HepG2 (cell line): ENCODE measurements at regions not wholly inside any gene's neighbourhood (a gene's known extent, or its start where the extent isn't known, plus 50 kb on each side); places are given as distances from the start of the nearest gene placed in this dataset.

ENCODE experiments used
- ATAC-seq: fragments of 200-7000 bp; cut with Tn5 transposase; 3 replicates; pipeline ENCODE4 v1.9.1; 2020; ENCODE audit warnings: mild to moderate bottlenecking, moderate library complexity
- BruUV-seq: library from RNA; stranded (reverse); fragments of 400-500 nt; replicated peaks from 2 replicates; lab custom pipeline; 2021; lab: Mats Ljungman, UMichigan
- CTCF ChIA-PET: fragments of 300-600 bp; formaldehyde crosslinking; extraction: SDS; loops from one replicate; lab custom pipeline; 2021; ENCODE audit warnings: low total read pairs, inconsistent platforms, low intra/inter-chr PET ratio; lab: Yijun Ruan, JAX
- POLR2A ChIA-PET: fragments of 350-600 bp; sonication (Branson Sonifier 250); formaldehyde crosslinking; loops from one replicate; lab custom pipeline; 2020; ENCODE audit warnings: antibody characterized with exemption, inconsistent platforms; lab: Yijun Ruan, JAX
- DNase-seq: peaks from one replicate; pipeline ENCODE4 v3.0.0-alpha.2; 2015; ENCODE audit warnings: low spot score
- FAIRE-seq: peaks from 3 replicates; lab custom pipeline; 2011; peaks lifted over from hg19 to GRCh38; lab: Jason Lieb, UNC
- H2AFZ ChIP-seq: one replicate; pipeline ENCODE4 v1.6.1; 2011; ENCODE audit warnings: low read length, inconsistent platforms
- H3K27ac ChIP-seq: fragments of 300-600 bp; 3 replicates; pipeline ENCODE4 v1.8.0; 2011; ENCODE audit warnings: mixed run types, mild to moderate bottlenecking, mixed read lengths, low read length, inconsistent platforms; ENCODE audit not compliant: insufficient read depth; ENCODE audit errors: extremely low read length
- H3K27me3 ChIP-seq, 2 experiments: fragments of 200-600 bp in 1 of 2; 2 replicates in 1 of 2; 3 replicates in 1 of 2; pipeline versions ENCODE4 v1.6.0 to v1.8.0; 2011; ENCODE audit warnings: low read length in 2 of 2, mild to moderate bottlenecking in 2 of 2, moderate library complexity in 2 of 2, inconsistent platforms in 1 of 2; ENCODE audit not compliant: insufficient read depth in 2 of 2, control insufficient read depth in 1 of 2
- H3K36me3 ChIP-seq, 2 experiments: fragments of 200-600 bp in 1 of 2; replicated peaks in 1 of 2; 2 replicates in 1 of 2; 3 replicates in 1 of 2; pipeline versions ENCODE4 v1.5.1 to v1.8.0; 2011; ENCODE audit warnings: low read length in 2 of 2, inconsistent platforms in 1 of 2; ENCODE audit not compliant: insufficient read depth in 2 of 2, control insufficient read depth in 1 of 2
- H3K4me1 ChIP-seq: 2 replicates; pipeline ENCODE4 v1.5.1; 2012; ENCODE audit warnings: low read length, inconsistent platforms; ENCODE audit not compliant: insufficient read depth
- H3K4me2 ChIP-seq: 2 replicates; pipeline ENCODE4 v1.6.0; 2011; ENCODE audit warnings: low read depth, low read length, inconsistent platforms
- H3K4me3 ChIP-seq, 3 experiments: fragments of 200-600 bp in 1 of 3; sonication (generic), shearing (Covaris generic) in 1 of 3; replicated peaks in 1 of 3; 2 replicates each; pipeline ENCODE4 v1.5.1; 2011 to 2016; ENCODE audit warnings: low read length in 3 of 3, inconsistent platforms in 2 of 3, low read depth in 2 of 3, mild to moderate bottlenecking in 2 of 3, control low read depth in 1 of 3, mixed read lengths in 1 of 3; ENCODE audit not compliant: insufficient read depth in 1 of 3
- H3K79me2 ChIP-seq: one replicate; pipeline ENCODE4 v1.6.1; 2011; ENCODE audit warnings: low read length, inconsistent platforms; ENCODE audit not compliant: insufficient read depth
- H3K9ac ChIP-seq: 2 replicates; pipeline ENCODE4 v1.6.0; 2011; ENCODE audit warnings: mild to moderate bottlenecking, low read depth, low read length, inconsistent platforms; ENCODE audit not compliant: insufficient read depth
- H3K9me3 ChIP-seq: 2 replicates; pipeline ENCODE4 v1.5.1; 2012; ENCODE audit warnings: mild to moderate bottlenecking, low read length
- H4K20me1 ChIP-seq: 2 replicates; pipeline ENCODE4 v1.6.0; 2011; ENCODE audit warnings: inconsistent platforms, mild to moderate bottlenecking, low read length, moderate library complexity; ENCODE audit not compliant: insufficient read depth
- ELF1 ChIP-seq: sonication (generic); formaldehyde crosslinking; IDR thresholded peaks from 2 replicates; pipeline ENCODE4 v1.4.0; 2020; ENCODE audit warnings: missing genetic modification reagents
- FOSL1 ChIP-seq: sonication (generic); formaldehyde crosslinking; IDR thresholded peaks from 2 replicates; pipeline ENCODE4 v1.9.0; 2021; ENCODE audit warnings: missing genetic modification reagents, borderline replicate concordance
- GABPB1 ChIP-seq: IDR thresholded peaks from 2 replicates; pipeline ENCODE4 v1.6.1; 2016; ENCODE audit warnings: mild to moderate bottlenecking, missing genetic modification reagents, moderate library complexity, missing compliant biosample characterization
- HMGXB3 ChIP-seq: sonication (generic); formaldehyde crosslinking; IDR thresholded peaks from 2 replicates; pipeline ENCODE4 v1.4.0; 2020; ENCODE audit warnings: missing genetic modification reagents, borderline replicate concordance
- KDM5B ChIP-seq: sonication (generic); formaldehyde crosslinking; IDR thresholded peaks from 2 replicates; pipeline ENCODE4 v1.4.0; 2020; ENCODE audit warnings: missing genetic modification reagents, mild to moderate bottlenecking, borderline replicate concordance
- MBD4 ChIP-seq: IDR thresholded peaks from 2 replicates; pipeline ENCODE4 v1.6.1; 2012; ENCODE audit warnings: low read length, inconsistent platforms, borderline replicate concordance
- RBAK ChIP-seq: sonication (generic); formaldehyde crosslinking; IDR thresholded peaks from 2 replicates; pipeline ENCODE4 v1.5.1; 2020; ENCODE audit warnings: mild to moderate bottlenecking, missing genetic modification reagents
- SP4 ChIP-seq: sonication (generic); formaldehyde crosslinking; IDR thresholded peaks from 2 replicates; pipeline ENCODE4 v1.8.1; 2023; ENCODE audit warnings: mild to moderate bottlenecking, missing genetic modification reagents
- TEF ChIP-seq: sonication (generic); formaldehyde crosslinking; IDR thresholded peaks from 2 replicates; pipeline ENCODE4 v1.5.0; 2020; ENCODE audit warnings: missing genetic modification reagents
- ZNF431 ChIP-seq: sonication (generic); formaldehyde crosslinking; IDR thresholded peaks from 2 replicates; pipeline ENCODE4 v1.9.0; 2022; ENCODE audit warnings: missing genetic modification reagents, low read depth, mild to moderate bottlenecking, borderline replicate concordance
- ZNF672 ChIP-seq: sonication (generic); formaldehyde crosslinking; IDR thresholded peaks from 2 replicates; pipeline ENCODE4 v1.8.1; 2022; ENCODE audit warnings: missing genetic modification reagents
- WGBS: methylation state at CpG from one replicate; pipeline ENCODE4 v1.1.6; 2017; ENCODE audit warnings: low lambda C conversion rate; 5-methylcytosine and 5-hydroxymethylcytosine counted together
- in situ Hi-C: cut with HindIII; loops from 2 replicates; pipeline ENCODE4 v1.10.0; 2017; ENCODE audit warnings: low pct_unique_long_range_greater_than_20kb; ENCODE audit not compliant: extremely low pct_ligation_motif_present
- intact Hi-C: fragments of 100-400 bp; cut with micrococcal nuclease; formaldehyde crosslinking; loops from one replicate; pipeline ENCODE4 v1.10.0; 2022; ENCODE audit not compliant: unreplicated experiment

GRCh38 chrX:33923262-33923661 lies 208.9 kb downstream of the FAM47A start:
- BruUV-seq, result no TSS peak
- WGBS, result 0% methylated on average over 2 of the region's 2 CpGs
- peaks cover 48% of the 10 kb centered on the region; the same call in 1 of the 2 replicates for H3K9me3 ChIP-seq
- H3K4me1 ChIP-seq, result no peaks in the 10 kb centered on the region
- H2AFZ ChIP-seq, result no peak overlapping the region
- DNase-seq (no peak), FAIRE-seq (no peak), ATAC-seq (no peak)
- CTCF ChIA-PET, result no interaction called here
- no peaks in the 10 kb centered on the region for H3K27me3 ChIP-seq
- TF ChIP-seq TEF (CRISPR knock-in tag) (no peak), SP4 (no peak), ELF1 (CRISPR knock-in tag) (no peak), GABPB1 (CRISPR knock-in tag) (no peak), HMGXB3 (CRISPR knock-in tag) (no peak), ZNF431 (CRISPR knock-in tag) (no peak), FOSL1 (CRISPR knock-in tag) (no peak), MBD4 (no peak), RBAK (CRISPR knock-in tag) (no peak), ZNF672 (no peak), KDM5B (CRISPR knock-in tag) (no peak)
- no peaks in the 10 kb centered on the region for H4K20me1 ChIP-seq
- no peaks in the 10 kb centered on the region for H3K36me3 ChIP-seq
- H3K79me2 ChIP-seq, result no peaks in the 10 kb centered on the region
- H3K9ac ChIP-seq, result no peak overlapping the region
- H3K4me2 ChIP-seq, result no peak overlapping the region
- in situ Hi-C loops (no loop called here), intact Hi-C loops (no loop called here)
- no peak overlapping the region for H3K27ac ChIP-seq
- H3K4me3 ChIP-seq, result no peak overlapping the region
- POLR2A ChIA-PET, result no interaction called here
